Body of pancreas (tissue), 4 donors: ENCODE measurements at regions not wholly inside any gene's neighbourhood (a gene's known extent, or its start where the extent isn't known, plus 50 kb on each side); places are given as distances from the start of the nearest gene placed in this dataset.

Experiments used
- CTCF ChIP-seq, 7 experiments: fragments of 450-650 bp in 4 of 7; fragments of 200-600 bp in 3 of 7; sonication (generic) in 3 of 7; IDR thresholded peaks; one replicate each; pipeline ENCODE4 v1.5.1; 2016 to 2019; ENCODE audit warnings: antibody characterized with exemption in 7 of 7
- POLR2A ChIP-seq, 3 donors: fragments of 450-650 bp; IDR thresholded peaks; one replicate each; pipeline ENCODE4 v1.6.1; 2016; ENCODE audit warnings: antibody characterized with exemption in 3 of 3, mild to moderate bottlenecking in 2 of 3

- no peak for TF ChIP-seq POLR2A (IDR thresholded peaks at IDR 0.05)
- no peak for TF ChIP-seq CTCF (IDR thresholded peaks at IDR 0.05)
Measured at GRCh38 chr18:40031435-40031834, 1923.6 kb upstream of the PIK3C3 start.
